T-cell (primary cell): ENCODE measurements at regions not wholly inside any gene's neighbourhood (a gene's known extent, or its start where the extent isn't known, plus 50 kb on each side); places are given as distances from the start of the nearest gene placed in this dataset.
A peak's percentile ranks its signal among the peaks of the same experiment; 100 is the strongest.

Source experiments
- ATAC-seq, 4 experiments: fragments of 200-7000 bp in 3 of 4; fragments of 150-1000 bp in 1 of 4; cut with Tn5 transposase; replicated peaks in 1 of 4; 1 replicate in 3 of 4; 2 replicates in 1 of 4; pipeline ENCODE4 v1.10.0; 2021; ENCODE audit warnings: moderate library complexity in 3 of 4, mild to moderate bottlenecking in 2 of 4, moderate number of reproducible peaks in 1 of 4
- CTCF ChIA-PET, 2 donors: fragments of 300-600 bp; sonication (Branson Sonifier 250); formaldehyde crosslinking; loops; one replicate each; lab custom pipeline; 2022; ENCODE audit warnings: antibody characterized with exemption in 2 of 2; lab: Charles Lee
- POLR2A ChIA-PET, 2 donors: fragments of 300-600 bp; sonication (Branson Sonifier 250); formaldehyde crosslinking; loops; one replicate each; lab custom pipeline; 2022; ENCODE audit warnings: antibody characterized with exemption in 2 of 2; lab: Charles Lee
- DNase-seq, 35 experiments: peaks; one replicate each; pipeline versions ENCODE4 v3.0.0 to v3.0.0-alpha.2; 2013 to 2023
- H3K27ac ChIP-seq: one replicate; pipeline ENCODE4 v1.5.1; 2013; ENCODE audit warnings: low read length
- H3K27me3 ChIP-seq, 2 experiments: replicated peaks in 1 of 2; 1 replicate in 1 of 2; 2 replicates in 1 of 2; pipeline versions ENCODE4 v1.6.1 to v1.7.0; 2013; ENCODE audit warnings: low read length in 1 of 2, mixed read lengths in 1 of 2; ENCODE audit not compliant: control insufficient read depth in 2 of 2, insufficient read depth in 2 of 2; ENCODE audit errors: extremely low read depth in 1 of 2
- H3K36me3 ChIP-seq, 2 donors: 1 replicate in 1 of 2; 2 replicates in 1 of 2; pipeline versions ENCODE4 v1.6.1 to v1.7.0; 2013; ENCODE audit warnings: low read length in 1 of 2; ENCODE audit not compliant: control insufficient read depth in 2 of 2, insufficient read depth in 1 of 2; ENCODE audit errors: extremely low read depth in 1 of 2
- H3K4me1 ChIP-seq, 2 experiments: 1 replicate in 1 of 2; 2 replicates in 1 of 2; pipeline versions ENCODE4 v1.6.1 to v1.7.0; 2013; ENCODE audit warnings: low read length in 2 of 2, mixed read lengths in 1 of 2; ENCODE audit not compliant: insufficient read depth in 2 of 2, control insufficient read depth in 1 of 2; ENCODE audit errors: extremely low read depth in 1 of 2
- H3K4me3 ChIP-seq, 2 donors: 1 replicate in 1 of 2; 2 replicates in 1 of 2; pipeline versions ENCODE4 v1.5.1 to v1.7.0; 2013; ENCODE audit warnings: mild to moderate bottlenecking in 2 of 2, low read length in 1 of 2, moderate library complexity in 1 of 2; ENCODE audit not compliant: control insufficient read depth in 1 of 2; ENCODE audit errors: extremely low read depth in 1 of 2
- H3K9me3 ChIP-seq: 2 replicates; pipeline ENCODE4 v1.7.0; 2013
- H3K27ac Mint-ChIP-seq, 2 donors: one replicate each; pipeline ENCODE4 v1.8.0; 2020 to 2021; ENCODE audit warnings: mild to moderate bottlenecking in 2 of 2, mixed read lengths in 2 of 2
- H3K27me3 Mint-ChIP-seq, 2 donors: one replicate each; pipeline ENCODE4 v1.8.0; 2021 to 2022; ENCODE audit warnings: mixed read lengths in 2 of 2
- H3K36me3 Mint-ChIP-seq: one replicate; pipeline ENCODE4 v1.8.0; 2021; ENCODE audit warnings: mixed read lengths
- H3K4me1 Mint-ChIP-seq, 3 donors: one replicate each; pipeline ENCODE4 v1.8.0; 2020 to 2022; ENCODE audit warnings: mixed read lengths in 3 of 3, mild to moderate bottlenecking in 1 of 3
- H3K4me3 Mint-ChIP-seq, 3 donors: one replicate each; pipeline ENCODE4 v1.8.0; 2020 to 2022; ENCODE audit warnings: mild to moderate bottlenecking in 3 of 3, mixed read lengths in 3 of 3, moderate library complexity in 3 of 3
- H3K9me3 Mint-ChIP-seq, 3 donors: one replicate each; pipeline ENCODE4 v1.8.0; 2020 to 2022; ENCODE audit warnings: mixed read lengths in 3 of 3
- WGBS: methylation state at CpG from one replicate; pipeline ENCODE4 v1.1.5; 2013; ENCODE audit warnings: missing lambda C conversion rate; ENCODE audit not compliant: insufficient coverage; 5-methylcytosine and 5-hydroxymethylcytosine counted together

DNA sequence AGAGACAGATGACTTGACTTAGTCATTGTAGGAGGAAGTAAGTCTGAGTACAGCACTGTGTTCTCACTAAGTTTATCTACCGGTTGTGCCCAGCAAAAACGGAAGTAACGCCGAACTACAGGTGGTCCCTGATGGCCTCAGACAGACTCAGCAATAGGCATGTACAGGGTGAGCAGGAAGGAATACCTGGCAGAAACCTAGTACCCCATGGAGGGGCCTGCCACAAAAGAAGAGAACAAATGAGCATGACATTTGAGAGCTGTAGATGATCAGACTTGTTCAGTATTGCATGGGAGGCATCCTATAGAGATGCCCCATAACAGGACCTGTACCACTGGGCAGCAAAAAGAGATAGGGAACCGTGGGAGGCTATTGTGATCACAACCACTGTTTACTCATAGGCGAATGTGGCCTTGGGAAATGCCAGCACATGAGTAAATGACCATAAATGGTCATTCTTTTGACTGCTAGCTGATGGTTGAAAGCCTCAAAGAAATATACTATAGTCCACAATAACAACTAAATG is 106.4 kb upstream of the TAB2 start:
- no peaks in the 10 kb centered on the region for H3K9me3 Mint-ChIP-seq
- H3K4me3 ChIP-seq, result no peak overlapping the region
- ATAC-seq, result peak; percentile 56 to 73 (median 67)
- H3K27me3 Mint-ChIP-seq, result no peaks in the 10 kb centered on the region
- peak overlapping the region in 1 of 3 donors; percentile 24 for H3K4me3 Mint-ChIP-seq
- peak in 4 of 35 experiments; percentile 15 to 21 (median 16) for DNase-seq
- H3K27ac ChIP-seq, result no peak overlapping the region
- no peaks in the 10 kb centered on the region for H3K9me3 ChIP-seq
- H3K4me1 Mint-ChIP-seq, result peaks cover 0 to 18% (median 7%) of the 10 kb centered on the region in 3 donors
- H3K36me3 ChIP-seq, result no peaks in the 10 kb centered on the region
- WGBS, result 41% methylated on average over 4 of the region's 6 CpGs
- ChIA-PET CTCF (no interaction called here), POLR2A (no interaction called here)
- peaks cover 3% of the 10 kb centered on the region for H3K36me3 Mint-ChIP-seq
- H3K4me1 ChIP-seq, result peaks cover 5 to 35% of the 10 kb centered on the region in 2 experiments
- H3K27ac Mint-ChIP-seq, result peak overlapping the region; percentile 89 to 94
- H3K27me3 ChIP-seq, result no peaks in the 10 kb centered on the region

DNA sequence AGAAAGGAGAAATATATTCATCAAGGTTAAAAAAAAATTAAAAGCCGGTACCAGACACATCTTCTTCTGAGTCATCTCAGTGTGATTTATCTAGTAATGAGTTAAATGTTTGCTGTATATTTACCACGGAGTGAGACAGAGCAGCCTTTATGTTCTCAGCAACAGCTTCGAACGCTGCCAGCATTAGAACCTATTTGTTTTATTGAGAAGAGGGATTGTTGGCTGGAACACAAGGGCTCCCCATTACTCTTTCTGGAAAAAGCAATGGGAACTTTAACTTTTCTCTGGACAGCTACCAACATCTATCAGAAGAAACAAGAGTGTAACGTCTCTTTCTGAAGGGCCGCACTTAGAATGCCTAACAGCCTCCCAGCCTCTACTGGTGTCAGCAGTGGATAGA is 105.3 kb upstream of the TAB2 start:
- Mint-ChIP-seq H3K36me3 (peaks cover 3% of the 10 kb centered on the region), H3K4me3 (no peak overlapping the region), H3K4me1 (peaks cover 7 to 24% (median 14%) of the 10 kb centered on the region in 3 donors), H3K27me3 (no peaks in the 10 kb centered on the region), H3K9me3 (no peaks in the 10 kb centered on the region), H3K27ac (no peak overlapping the region)
- H3K4me1 ChIP-seq, result peaks cover 5 to 40% of the 10 kb centered on the region in 2 experiments
- H3K36me3 ChIP-seq, result no peaks in the 10 kb centered on the region
- H3K27ac ChIP-seq, result no peak overlapping the region
- ChIA-PET CTCF (no interaction called here), POLR2A (no interaction called here)
- no peak overlapping the region for H3K4me3 ChIP-seq
- H3K27me3 ChIP-seq, result no peaks in the 10 kb centered on the region
- DNase-seq, result no peak
- H3K9me3 ChIP-seq, result no peaks in the 10 kb centered on the region
- WGBS, result 47% methylated on average over 3 of the region's 6 CpGs
- ATAC-seq, result no peak

DNA sequence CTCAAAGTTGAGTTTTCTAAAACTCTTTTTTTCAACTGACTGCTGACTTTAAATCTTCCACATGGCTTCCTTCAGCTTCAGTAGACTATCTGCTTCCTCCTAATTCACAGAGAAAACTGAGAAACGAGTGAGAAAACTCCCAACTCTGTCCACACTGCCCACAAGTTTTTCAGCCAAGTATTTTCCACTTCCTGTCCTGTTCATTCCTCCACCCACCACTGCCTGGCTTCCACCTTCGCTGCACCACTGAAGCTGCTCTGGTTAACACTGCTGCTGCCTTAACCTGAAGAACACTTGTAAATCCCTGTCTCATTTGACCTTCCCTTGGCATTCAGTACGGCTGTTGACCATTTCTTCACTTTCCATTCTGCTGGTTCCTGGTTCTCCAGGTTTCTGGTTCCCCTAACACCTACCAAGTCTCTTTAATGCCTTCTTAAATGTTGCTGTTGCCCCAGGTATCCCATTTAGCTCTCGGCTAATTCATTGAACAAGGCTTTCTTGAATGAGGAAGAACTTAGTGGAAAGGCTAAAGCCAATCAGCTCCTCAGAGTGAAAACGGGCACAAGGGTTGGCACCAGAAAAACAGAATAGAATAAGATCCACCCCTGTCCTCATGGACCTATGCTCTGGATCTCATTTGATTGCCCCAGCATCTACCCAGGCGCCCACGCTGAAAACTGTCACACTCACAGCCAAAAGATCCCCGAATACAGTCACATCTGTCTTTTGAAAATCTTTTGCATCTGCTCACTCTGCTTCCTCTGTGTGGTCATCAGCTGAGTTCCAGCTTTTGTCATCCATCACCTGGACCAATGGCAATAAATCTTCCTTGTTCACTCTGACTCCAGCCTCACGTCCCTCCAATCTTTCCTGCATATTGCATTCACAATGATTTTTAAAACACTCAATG is 104.4 kb upstream of the TAB2 start:
- H3K4me1 ChIP-seq, result peaks cover 5 to 40% of the 10 kb centered on the region in 2 experiments
- WGBS, result 40% methylated on average over 8 of the region's 9 CpGs
- POLR2A ChIA-PET, result no interaction called here
- ATAC-seq, result peak in 2 of 4 experiments; percentile 14 to 33
- no peaks in the 10 kb centered on the region for H3K36me3 ChIP-seq
- DNase-seq, result peak in 1 of 35 experiments; percentile 12
- H3K27me3 ChIP-seq, result no peaks in the 10 kb centered on the region
- Mint-ChIP-seq H3K4me1 (peaks cover 12 to 30% (median 20%) of the 10 kb centered on the region in 3 donors), H3K36me3 (peaks cover 3% of the 10 kb centered on the region), H3K9me3 (no peaks in the 10 kb centered on the region), H3K27me3 (no peaks in the 10 kb centered on the region), H3K4me3 (no peak overlapping the region), H3K27ac (no peak overlapping the region)
- peak overlapping the region; percentile 35 for H3K27ac ChIP-seq
- H3K9me3 ChIP-seq, result no peaks in the 10 kb centered on the region
- H3K4me3 ChIP-seq, result no peak overlapping the region
- CTCF ChIA-PET, result interaction anchor here (0.6 to 0.7 kb wide), 2 partner anchors 22 to 868 kb away, joined by 3 to 4 read pairs; no protein-coding TSS in a partner anchor

DNA sequence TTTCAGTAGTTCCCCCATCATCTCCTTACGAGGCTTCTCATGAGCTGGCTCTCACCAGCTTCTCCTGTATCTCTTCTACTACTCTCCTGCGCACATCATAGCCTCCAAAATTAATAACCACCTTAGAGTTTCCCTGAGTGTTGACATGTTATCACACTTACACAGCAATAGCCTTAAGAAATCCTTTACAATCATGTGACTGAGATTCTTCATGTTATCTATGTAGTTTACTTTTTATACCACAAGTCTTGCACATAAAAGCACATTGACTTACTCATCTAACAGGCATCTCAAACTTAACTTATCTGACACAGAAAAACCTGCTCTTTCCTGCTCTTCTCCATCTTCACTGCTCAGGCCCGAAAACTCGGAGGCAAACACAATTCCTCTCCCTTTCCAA is 103.7 kb upstream of the TAB2 start:
- Mint-ChIP-seq H3K36me3 (no peaks in the 10 kb centered on the region), H3K27me3 (no peaks in the 10 kb centered on the region), H3K4me3 (no peak overlapping the region), H3K9me3 (no peaks in the 10 kb centered on the region), H3K4me1 (peaks cover 19 to 35% (median 26%) of the 10 kb centered on the region in 3 donors), H3K27ac (no peak overlapping the region)
- ChIA-PET POLR2A (no interaction called here), CTCF (no interaction called here)
- ATAC-seq, result peak in 3 of 4 experiments; percentile 2 to 25 (median 17)
- Histone ChIP-seq H3K27me3 (no peaks in the 10 kb centered on the region), H3K4me3 (no peak overlapping the region), H3K36me3 (no peaks in the 10 kb centered on the region), H3K27ac (no peak overlapping the region), H3K4me1 (peaks cover 5 to 40% of the 10 kb centered on the region in 2 experiments), H3K9me3 (no peaks in the 10 kb centered on the region)
- WGBS, result 90% methylated on average over 4 of the region's 4 CpGs
- DNase-seq, result no peak

DNA sequence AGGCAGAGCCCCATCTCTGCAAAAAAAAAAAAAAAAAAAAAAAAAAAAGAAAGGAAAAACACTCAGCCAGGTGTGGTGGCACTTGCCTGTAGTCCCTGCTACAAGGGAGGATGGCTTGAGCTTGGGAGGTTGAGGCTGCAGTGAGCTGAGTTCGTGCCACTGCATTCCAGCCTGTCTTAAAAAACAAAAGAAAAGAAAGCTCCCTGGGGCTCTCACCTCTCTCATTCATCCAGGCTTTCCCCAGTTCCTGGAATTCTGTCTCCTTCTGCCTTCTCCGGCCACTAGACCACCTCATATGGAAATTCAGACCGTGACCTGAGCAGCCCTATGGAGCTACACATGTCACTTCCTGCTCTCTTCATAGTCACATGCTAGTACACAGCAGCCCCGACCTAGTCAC is 101.1 kb upstream of the TAB2 start:
- Histone ChIP-seq H3K9me3 (no peaks in the 10 kb centered on the region), H3K4me3 (no peak overlapping the region), H3K27ac (no peak overlapping the region), H3K27me3 (no peaks in the 10 kb centered on the region), H3K36me3 (no peaks in the 10 kb centered on the region), H3K4me1 (peaks cover 0 to 21% of the 10 kb centered on the region in 2 experiments)
- DNase-seq (no peak), ATAC-seq (peak in 1 of 4 experiments; percentile 39)
- Mint-ChIP-seq H3K4me3 (no peak overlapping the region), H3K27ac (peak overlapping the region in 1 of 2 donors; percentile 71), H3K9me3 (peaks cover 0 to 5% (median 3%) of the 10 kb centered on the region in 3 donors), H3K4me1 (peaks cover 20 to 30% (median 21%) of the 10 kb centered on the region in 3 donors), H3K27me3 (no peaks in the 10 kb centered on the region), H3K36me3 (peaks cover 14% of the 10 kb centered on the region)
- ChIA-PET POLR2A (interaction anchor here in 1 of 2 donors (0.6 to 1.2 kb wide), 3 partner anchors 20 to 151 kb away, joined by 3 to 12 read pairs (median 11); no protein-coding TSS in a partner anchor), CTCF (no interaction called here)
- 93% methylated on average over 3 of the region's 4 CpGs for WGBS

DNA sequence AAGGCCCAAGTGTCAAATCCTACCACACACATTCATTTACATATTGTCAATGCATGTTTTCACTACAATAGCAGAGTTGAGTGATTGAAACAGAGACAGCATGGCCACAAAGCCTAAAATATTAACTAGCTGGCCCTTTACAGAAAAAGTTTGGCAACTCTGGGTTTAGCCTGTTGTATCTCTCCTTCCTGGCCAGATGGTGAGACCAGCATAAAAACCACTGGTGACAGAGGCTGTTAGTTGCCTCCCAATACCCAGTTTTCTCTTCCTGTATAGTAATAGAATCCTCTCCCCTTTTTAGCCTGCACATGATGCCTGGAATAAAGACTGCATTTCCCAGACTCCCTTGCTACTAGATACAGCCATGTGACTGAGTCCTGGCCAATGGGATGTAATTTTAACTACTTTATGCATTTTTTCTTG is 100.0 kb upstream of the TAB2 start:
- Mint-ChIP-seq H3K9me3 (peaks cover 0 to 5% (median 3%) of the 10 kb centered on the region in 3 donors), H3K36me3 (peaks cover 17% of the 10 kb centered on the region), H3K4me3 (no peak overlapping the region), H3K27me3 (no peaks in the 10 kb centered on the region), H3K27ac (peak overlapping the region; percentile 23 to 50), H3K4me1 (peaks cover 20 to 30% (median 21%) of the 10 kb centered on the region in 3 donors)
- Histone ChIP-seq H3K36me3 (no peaks in the 10 kb centered on the region), H3K9me3 (no peaks in the 10 kb centered on the region), H3K27ac (no peak overlapping the region), H3K27me3 (no peaks in the 10 kb centered on the region), H3K4me3 (no peak overlapping the region), H3K4me1 (peaks cover 0 to 19% of the 10 kb centered on the region in 2 experiments)
- ChIA-PET CTCF (no interaction called here), POLR2A (no interaction called here)
- ATAC-seq (peak in 2 of 4 experiments; percentile 26 to 66), DNase-seq (peak in 1 of 35 experiments; percentile 16)
